A549 (cell line): ENCODE measurements at regions not wholly inside any gene's neighbourhood (a gene's known extent, or its start where the extent isn't known, plus 50 kb on each side); places are given as distances from the start of the nearest gene placed in this dataset.

ENCODE experiments used
- CTCF ChIP-seq: fragments of >200 bp; sonication (Bioruptor Twin); formaldehyde crosslinking; IDR thresholded peaks from 3 replicates; pipeline ENCODE4 v1.5.1; 2016
- HDAC2 ChIP-seq: fragments of 200-600 bp; sonication (generic); IDR thresholded peaks from 2 replicates; pipeline ENCODE4 v1.6.1; 2016
- MAX ChIP-seq: IDR thresholded peaks from 2 replicates; pipeline ENCODE4 v1.6.1; 2012
- MYC ChIP-seq: IDR thresholded peaks from 2 replicates; pipeline ENCODE4 v1.6.1; 2012; ENCODE audit warnings: mild to moderate bottlenecking, inconsistent platforms, low read length, improper control_type of control experiment, borderline replicate concordance
- POLR2A ChIP-seq: IDR thresholded peaks from 2 replicates; pipeline ENCODE4 v1.6.1; 2012; ENCODE audit warnings: mild to moderate bottlenecking, low read length
- RNF2 ChIP-seq: fragments of 200-600 bp; sonication (generic); IDR thresholded peaks from 2 replicates; pipeline ENCODE4 v1.6.1; 2016; ENCODE audit warnings: low read depth, mild to moderate bottlenecking, antibody characterized with exemption, moderate library complexity, borderline replicate concordance
- ZNF302 ChIP-seq: fragments of 250-450 bp; sonication (Bioruptor Pico); IDR thresholded peaks from 2 replicates; pipeline ENCODE4 v1.9.0; 2021; ENCODE audit warnings: inconsistent platforms, mild to moderate bottlenecking, moderate library complexity

GRCh38 chr5:13133951-13134350 lies 810.5 kb downstream of the DNAH5 start:
- TF ChIP-seq MAX: no peak
- TF ChIP-seq RNF2: no peak
- no peak for TF ChIP-seq POLR2A
- TF ChIP-seq MYC: no peak
- no peak for TF ChIP-seq HDAC2
- TF ChIP-seq ZNF302 (CRISPR knock-in tag): no peak
- no peak for TF ChIP-seq CTCF
